HFFc6 (cell line): ENCODE measurements at regions not wholly inside any gene's neighbourhood (a gene's known extent, or its start where the extent isn't known, plus 50 kb on each side); places are given as distances from the start of the nearest gene placed in this dataset.

ENCODE experiments used
- DNase-seq: peaks from one replicate; pipeline ENCODE4 v3.0.0-alpha.2; 2018
- H3K27ac Mint-ChIP-seq: 2 replicates; pipeline ENCODE4 v1.8.0; 2020; ENCODE audit warnings: mild to moderate bottlenecking, mixed read lengths
- H3K27me3 Mint-ChIP-seq: 2 replicates; pipeline ENCODE4 v1.8.0; 2021; ENCODE audit warnings: mild to moderate bottlenecking, moderate library complexity, mixed read lengths; ENCODE audit not compliant: insufficient read depth
- H3K36me3 Mint-ChIP-seq: 2 replicates; pipeline ENCODE4 v1.8.0; 2021; ENCODE audit warnings: low read depth, mixed read lengths
- H3K4me1 Mint-ChIP-seq: 2 replicates; pipeline ENCODE4 v1.8.0; 2020; ENCODE audit warnings: low read depth, mixed read lengths
- H3K4me3 Mint-ChIP-seq: 2 replicates; pipeline ENCODE4 v1.8.0; 2020; ENCODE audit warnings: mild to moderate bottlenecking, moderate library complexity, mixed read lengths
- H3K9me3 Mint-ChIP-seq: 2 replicates; pipeline ENCODE4 v1.8.0; 2020; ENCODE audit warnings: mild to moderate bottlenecking, mixed read lengths
- CTCF ChIP-seq: fragments of 200-600 bp; sonication (generic); IDR thresholded peaks from 2 replicates; pipeline ENCODE4 v1.5.0; 2021; ENCODE audit warnings: antibody characterized with exemption, mild to moderate bottlenecking

- Mint-ChIP-seq H3K27ac (no peak overlapping the region), H3K27me3 (peaks cover 6% of the 10 kb centered on the region), H3K4me1 (no peaks in the 10 kb centered on the region), H3K4me3 (no peak overlapping the region), H3K9me3 (no peaks in the 10 kb centered on the region), H3K36me3 (no peaks in the 10 kb centered on the region)
- DNase-seq: no peak
- no peak for TF ChIP-seq CTCF
Observed at GRCh38 chr13:75016225-75016624, 465.7 kb downstream of the TBC1D4 start.

- Mint-ChIP-seq H3K9me3 (no peaks in the 10 kb centered on the region), H3K36me3 (no peaks in the 10 kb centered on the region), H3K4me1 (no peaks in the 10 kb centered on the region), H3K27me3 (peaks cover 2% of the 10 kb centered on the region), H3K4me3 (no peak overlapping the region), H3K27ac (no peak overlapping the region)
- TF ChIP-seq CTCF: no peak
- DNase-seq: no peak
Observed at GRCh38 chr13:75013818-75014217, 468.2 kb downstream of the TBC1D4 start.

GRCh38 chr13:75010941-75011340, 471.0 kb downstream of the TBC1D4 start:
- TF ChIP-seq CTCF: no peak
- no peak for DNase-seq
- Mint-ChIP-seq H3K27me3 (peaks cover 3% of the 10 kb centered on the region), H3K9me3 (no peaks in the 10 kb centered on the region), H3K4me3 (no peak overlapping the region), H3K36me3 (no peaks in the 10 kb centered on the region), H3K4me1 (no peaks in the 10 kb centered on the region), H3K27ac (no peak overlapping the region)

GRCh38 chr13:75008926-75009325, 473.0 kb downstream of the TBC1D4 start:
- Mint-ChIP-seq H3K27ac (no peak overlapping the region), H3K9me3 (no peaks in the 10 kb centered on the region), H3K4me1 (no peaks in the 10 kb centered on the region), H3K4me3 (no peak overlapping the region), H3K36me3 (no peaks in the 10 kb centered on the region), H3K27me3 (peaks cover 3% of the 10 kb centered on the region)
- TF ChIP-seq CTCF: no peak
- DNase-seq: no peak

GRCh38 chr13:74990992-74991391, 491.0 kb downstream of the TBC1D4 start:
- H3K4me3 Mint-ChIP-seq: no peak overlapping the region
- TF ChIP-seq CTCF: no peak
- no peak overlapping the region for H3K27ac Mint-ChIP-seq
- no peaks in the 10 kb centered on the region for H3K4me1 Mint-ChIP-seq
- DNase-seq: no peak
- no peaks in the 10 kb centered on the region for H3K36me3 Mint-ChIP-seq
- no peaks in the 10 kb centered on the region for H3K9me3 Mint-ChIP-seq
- peaks cover 1% of the 10 kb centered on the region for H3K27me3 Mint-ChIP-seq

GRCh38 chr13:74987124-74987690, 494.8 kb downstream of the TBC1D4 start:
- TF ChIP-seq CTCF: no peak
- Mint-ChIP-seq H3K4me3 (no peak overlapping the region), H3K9me3 (no peaks in the 10 kb centered on the region), H3K4me1 (no peaks in the 10 kb centered on the region), H3K27ac (no peak overlapping the region), H3K36me3 (no peaks in the 10 kb centered on the region), H3K27me3 (no peaks in the 10 kb centered on the region)
- no peak for DNase-seq
